ENCODE measurements at regions not wholly inside any gene's neighbourhood (a gene's known extent, or its start where the extent isn't known, plus 50 kb on each side); places are given as distances from the start of the nearest gene placed in this dataset.
"Not testable (repeated sequence)": the region's sequence is repeated elsewhere in the genome, so short reads cannot be mapped to it uniquely, and the experiment has no call there.

- Histone ChIP-seq H3K27ac (ENCODE audit: low read depth, low read length) (no peak overlapping the region), H3K36me3 (ENCODE audit: control insufficient read depth in 5 of 5, insufficient read depth in 5 of 5, low read length in 5 of 5) (no peaks in the 10 kb centered on the region), H3K4me1 (ENCODE audit: control insufficient read depth in 5 of 5, insufficient read depth in 5 of 5, low read length in 5 of 5) (peaks cover 0 to 32% (median 3%) of the 10 kb centered on the region in 5 donors), H3K4me3 (ENCODE audit: low read depth in 1 of 5, low read length in 5 of 5) (no peak overlapping the region), H3K27me3 (ENCODE audit: control insufficient read depth in 5 of 5, insufficient read depth in 4 of 5, low read length in 5 of 5) (peaks cover 0 to 12% (median 5%) of the 10 kb centered on the region in 5 donors), H3K9ac (ENCODE audit: low read length in 5 of 5) (no peak overlapping the region), H3K9me3 (ENCODE audit: control insufficient read depth in 5 of 5, low read length in 5 of 5) (no peaks in the 10 kb centered on the region)
Observed at GRCh38 chr6:169915769-169916550, 164.5 kb downstream of the ERMARD start.

- H3K4me3 ChIP-seq (ENCODE audit: low read depth in 1 of 5, low read length in 5 of 5); H3K36me3 ChIP-seq (ENCODE audit: control insufficient read depth in 5 of 5, insufficient read depth in 5 of 5, low read length in 5 of 5); H3K27ac ChIP-seq (ENCODE audit: low read depth, low read length); H3K9me3 ChIP-seq (ENCODE audit: control insufficient read depth in 5 of 5, low read length in 5 of 5); H3K9ac ChIP-seq (ENCODE audit: low read length in 5 of 5): not testable (repeated sequence)
- Histone ChIP-seq H3K27me3 (ENCODE audit: control insufficient read depth in 5 of 5, insufficient read depth in 4 of 5, low read length in 5 of 5) (peaks cover 0 to 12% (median 3%) of the 10 kb centered on the region in 5 donors), H3K4me1 (ENCODE audit: control insufficient read depth in 5 of 5, insufficient read depth in 5 of 5, low read length in 5 of 5) (peaks cover 0 to 30% (median 3%) of the 10 kb centered on the region in 5 donors)
Observed at GRCh38 chr6:169913745-169914144, 162.3 kb downstream of the ERMARD start.

- Histone ChIP-seq H3K36me3 (ENCODE audit: control insufficient read depth in 5 of 5, insufficient read depth in 5 of 5, low read length in 5 of 5) (no peaks in the 10 kb centered on the region), H3K27me3 (ENCODE audit: control insufficient read depth in 5 of 5, insufficient read depth in 4 of 5, low read length in 5 of 5) (peaks cover 0 to 9% (median 0%) of the 10 kb centered on the region in 5 donors), H3K4me1 (ENCODE audit: control insufficient read depth in 5 of 5, insufficient read depth in 5 of 5, low read length in 5 of 5) (peaks cover 0 to 28% (median 3%) of the 10 kb centered on the region in 5 donors), H3K9me3 (ENCODE audit: control insufficient read depth in 5 of 5, low read length in 5 of 5) (no peaks in the 10 kb centered on the region), H3K27ac (ENCODE audit: low read depth, low read length) (no peak overlapping the region), H3K4me3 (ENCODE audit: low read depth in 1 of 5, low read length in 5 of 5) (no peak overlapping the region), H3K9ac (ENCODE audit: low read length in 5 of 5) (no peak overlapping the region)
Observed at GRCh38 chr6:169913096-169913638, 161.7 kb downstream of the ERMARD start.

GRCh38 chr6:169912266-169913095, 161.1 kb downstream of the ERMARD start:
- H3K4me3 ChIP-seq (ENCODE audit: low read depth in 1 of 5, low read length in 5 of 5) = no peak overlapping the region
- H3K27me3 ChIP-seq (ENCODE audit: control insufficient read depth in 5 of 5, insufficient read depth in 4 of 5, low read length in 5 of 5) = peaks cover 0 to 9% (median 0%) of the 10 kb centered on the region in 5 donors
- H3K9me3 ChIP-seq (ENCODE audit: control insufficient read depth in 5 of 5, low read length in 5 of 5) = no peaks in the 10 kb centered on the region
- no peak overlapping the region for H3K27ac ChIP-seq (ENCODE audit: low read depth, low read length)
- H3K4me1 ChIP-seq (ENCODE audit: control insufficient read depth in 5 of 5, insufficient read depth in 5 of 5, low read length in 5 of 5) = peaks cover 0 to 31% (median 3%) of the 10 kb centered on the region in 5 donors
- no peaks in the 10 kb centered on the region for H3K36me3 ChIP-seq (ENCODE audit: control insufficient read depth in 5 of 5, insufficient read depth in 5 of 5, low read length in 5 of 5)
- no peak overlapping the region for H3K9ac ChIP-seq (ENCODE audit: low read length in 5 of 5)

- H3K4me1 ChIP-seq (ENCODE audit: control insufficient read depth in 5 of 5, insufficient read depth in 5 of 5, low read length in 5 of 5) = peaks cover 0 to 32% (median 8%) of the 10 kb centered on the region in 5 donors
- H3K4me3 ChIP-seq (ENCODE audit: low read depth in 1 of 5, low read length in 5 of 5) = no peak overlapping the region
- H3K9ac ChIP-seq (ENCODE audit: low read length in 5 of 5) = no peak overlapping the region
- no peak overlapping the region for H3K27ac ChIP-seq (ENCODE audit: low read depth, low read length)
- H3K27me3 ChIP-seq (ENCODE audit: control insufficient read depth in 5 of 5, insufficient read depth in 4 of 5, low read length in 5 of 5) = peaks cover 0 to 15% (median 6%) of the 10 kb centered on the region in 5 donors
- no peaks in the 10 kb centered on the region for H3K9me3 ChIP-seq (ENCODE audit: control insufficient read depth in 5 of 5, low read length in 5 of 5)
- H3K36me3 ChIP-seq (ENCODE audit: control insufficient read depth in 5 of 5, insufficient read depth in 5 of 5, low read length in 5 of 5) = no peaks in the 10 kb centered on the region
Observed at GRCh38 chr6:169911264-169912263, 160.1 kb downstream of the ERMARD start.

- no peak overlapping the region for H3K9ac ChIP-seq (ENCODE audit: low read length in 5 of 5)
- H3K36me3 ChIP-seq (ENCODE audit: control insufficient read depth in 5 of 5, insufficient read depth in 5 of 5, low read length in 5 of 5) = no peaks in the 10 kb centered on the region
- H3K27ac ChIP-seq (ENCODE audit: low read depth, low read length) = no peak overlapping the region
- H3K27me3 ChIP-seq (ENCODE audit: control insufficient read depth in 5 of 5, insufficient read depth in 4 of 5, low read length in 5 of 5) = peaks cover 0 to 25% (median 6%) of the 10 kb centered on the region in 5 donors
- H3K4me3 ChIP-seq (ENCODE audit: low read depth in 1 of 5, low read length in 5 of 5) = no peak overlapping the region
- no peaks in the 10 kb centered on the region for H3K9me3 ChIP-seq (ENCODE audit: control insufficient read depth in 5 of 5, low read length in 5 of 5)
- peaks cover 0 to 39% (median 20%) of the 10 kb centered on the region in 5 donors for H3K4me1 ChIP-seq (ENCODE audit: control insufficient read depth in 5 of 5, insufficient read depth in 5 of 5, low read length in 5 of 5)
Observed at GRCh38 chr6:169909113-169909512, 157.7 kb downstream of the ERMARD start.

- Histone ChIP-seq H3K27me3 (ENCODE audit: control insufficient read depth in 5 of 5, insufficient read depth in 4 of 5, low read length in 5 of 5) (peaks cover 0 to 25% (median 6%) of the 10 kb centered on the region in 5 donors), H3K4me1 (ENCODE audit: control insufficient read depth in 5 of 5, insufficient read depth in 5 of 5, low read length in 5 of 5) (peaks cover 0 to 44% (median 20%) of the 10 kb centered on the region in 5 donors), H3K9me3 (ENCODE audit: control insufficient read depth in 5 of 5, low read length in 5 of 5) (no peaks in the 10 kb centered on the region), H3K27ac (ENCODE audit: low read depth, low read length) (no peak overlapping the region), H3K36me3 (ENCODE audit: control insufficient read depth in 5 of 5, insufficient read depth in 5 of 5, low read length in 5 of 5) (no peaks in the 10 kb centered on the region), H3K4me3 (ENCODE audit: low read depth in 1 of 5, low read length in 5 of 5) (no peak overlapping the region), H3K9ac (ENCODE audit: low read length in 5 of 5) (no peak overlapping the region)
Observed at GRCh38 chr6:169908403-169908933, 157.0 kb downstream of the ERMARD start.

- H3K27me3 ChIP-seq (ENCODE audit: control insufficient read depth in 5 of 5, insufficient read depth in 4 of 5, low read length in 5 of 5) = peaks cover 0 to 25% (median 6%) of the 10 kb centered on the region in 5 donors
- no peaks in the 10 kb centered on the region for H3K36me3 ChIP-seq (ENCODE audit: control insufficient read depth in 5 of 5, insufficient read depth in 5 of 5, low read length in 5 of 5)
- H3K4me1 ChIP-seq (ENCODE audit: control insufficient read depth in 5 of 5, insufficient read depth in 5 of 5, low read length in 5 of 5) = peaks cover 0 to 44% (median 17%) of the 10 kb centered on the region in 5 donors
- no peak overlapping the region for H3K4me3 ChIP-seq (ENCODE audit: low read depth in 1 of 5, low read length in 5 of 5)
- H3K9ac ChIP-seq (ENCODE audit: low read length in 5 of 5) = no peak overlapping the region
- no peak overlapping the region for H3K27ac ChIP-seq (ENCODE audit: low read depth, low read length)
- H3K9me3 ChIP-seq (ENCODE audit: control insufficient read depth in 5 of 5, low read length in 5 of 5) = no peaks in the 10 kb centered on the region
Observed at GRCh38 chr6:169907419-169908115, 156.1 kb downstream of the ERMARD start.
